K562 (cell line): ENCODE measurements at regions not wholly inside any gene's neighbourhood (a gene's known extent, or its start where the extent isn't known, plus 50 kb on each side); places are given as distances from the start of the nearest gene placed in this dataset.
A peak's percentile ranks its signal among the peaks of the same experiment; 100 is the strongest.

Experiments used
- ATAC-seq: fragments of 200-7000 bp; cut with Tn5 transposase; 3 replicates; pipeline ENCODE4 v1.9.1; 2020; ENCODE audit warnings: moderate library complexity
- BruUV-seq: library from RNA; stranded (reverse); fragments of 400-500 nt; replicated peaks from 2 replicates; lab custom pipeline; 2021; lab: Mats Ljungman, UMichigan
- CTCF ChIA-PET: fragments of 300-600 bp; formaldehyde crosslinking; extraction: SDS; loops from one replicate; lab custom pipeline; 2021; ENCODE audit warnings: low intra/inter-chr PET ratio; lab: Yijun Ruan, JAX
- POLR2A ChIA-PET: fragments of 300-600, 350-650 bp; sonication (Branson Sonifier 250); formaldehyde crosslinking; extraction: SDS; loops from one replicate; lab custom pipeline; 2021; ENCODE audit warnings: antibody characterized with exemption, inconsistent platforms; lab: Yijun Ruan, JAX
- DNase-seq, 4 experiments: peaks; one replicate each; pipeline versions ENCODE4 v3.0.0 to v3.0.0-alpha.2; 2011 to 2018; ENCODE audit warnings: low spot score in 3 of 4, mixed read lengths in 3 of 4; ENCODE audit errors: extremely low read depth in 1 of 4
- FAIRE-seq: peaks from 2 replicates; lab custom pipeline; 2011; peaks lifted over from hg19 to GRCh38; lab: Jason Lieb, UNC
- H2AFZ ChIP-seq: 2 replicates; pipeline ENCODE4 v1.6.0; 2011; ENCODE audit warnings: low read depth, low read length, control low read depth, inconsistent platforms
- H3K27ac ChIP-seq: fragments of 200-600 bp; 3 replicates; pipeline ENCODE4 v1.8.0; 2011; ENCODE audit warnings: low read depth, mild to moderate bottlenecking, control low read depth, inconsistent platforms, low read length, moderate library complexity, mixed read lengths; ENCODE audit errors: extremely low read depth
- H3K27me3 ChIP-seq, 2 experiments: fragments of 300-600 bp in 1 of 2; 2 replicates in 1 of 2; 3 replicates in 1 of 2; pipeline versions ENCODE4 v1.6.0 to v1.8.0; 2011; ENCODE audit warnings: inconsistent platforms in 2 of 2, low read length in 2 of 2, mild to moderate bottlenecking in 1 of 2, mixed read lengths in 1 of 2, moderate library complexity in 1 of 2; ENCODE audit not compliant: control insufficient read depth in 2 of 2, insufficient read depth in 2 of 2
- H3K36me3 ChIP-seq: fragments of 300-600 bp; 3 replicates; pipeline ENCODE4 v1.8.0; 2011; ENCODE audit warnings: mild to moderate bottlenecking, low read length, inconsistent platforms; ENCODE audit not compliant: control insufficient read depth, insufficient read depth
- H3K4me1 ChIP-seq, 2 experiments: fragments of 200-600 bp in 1 of 2; replicated peaks in 1 of 2; 2 replicates in 1 of 2; 3 replicates in 1 of 2; pipeline versions ENCODE4 v1.5.1 to v1.8.0; 2011; ENCODE audit warnings: inconsistent platforms in 2 of 2, low read length in 2 of 2, mild to moderate bottlenecking in 1 of 2, mixed read lengths in 1 of 2, moderate library complexity in 1 of 2; ENCODE audit not compliant: control insufficient read depth in 2 of 2, insufficient read depth in 2 of 2
- H3K4me2 ChIP-seq: 2 replicates; pipeline ENCODE4 v1.6.1; 2011; ENCODE audit warnings: low read length, control low read depth, inconsistent platforms, mixed read lengths; ENCODE audit not compliant: insufficient read depth
- H3K4me3 ChIP-seq: fragments of 200-600 bp; sonication (generic), shearing (Covaris generic); 2 replicates; pipeline ENCODE4 v1.5.1; 2016; ENCODE audit warnings: control low read depth, inconsistent platforms
- H3K79me2 ChIP-seq: fragments of 200-600 bp; 3 replicates; pipeline ENCODE4 v1.8.0; 2011; ENCODE audit warnings: low read length, inconsistent platforms; ENCODE audit not compliant: control insufficient read depth, insufficient read depth
- H3K9ac ChIP-seq, 2 experiments: 2 replicates each; pipeline versions ENCODE4 v1.6.0 to v1.6.1; 2011; ENCODE audit warnings: low read depth in 2 of 2, low read length in 2 of 2, control low read depth in 1 of 2, inconsistent platforms in 1 of 2, mild to moderate bottlenecking in 1 of 2, mixed read lengths in 1 of 2; ENCODE audit not compliant: insufficient read depth in 1 of 2
- H3K9me1 ChIP-seq: one replicate; pipeline ENCODE4 v1.6.0; 2011; ENCODE audit warnings: inconsistent platforms, mild to moderate bottlenecking, low read length, moderate library complexity; ENCODE audit not compliant: control insufficient read depth, insufficient read depth
- H3K9me3 ChIP-seq: replicated peaks from 2 replicates; pipeline ENCODE4 v1.5.1; 2011; ENCODE audit warnings: low read depth, low read length, inconsistent platforms; ENCODE audit not compliant: control insufficient read depth, insufficient read depth
- H4K20me1 ChIP-seq: replicated peaks from 2 replicates; pipeline ENCODE4 v1.6.1; 2011; ENCODE audit warnings: low read length, inconsistent platforms, mixed read lengths; ENCODE audit not compliant: control insufficient read depth, insufficient read depth
- ARID1B ChIP-seq: fragments of 450-650 bp; IDR thresholded peaks from 2 replicates; pipeline ENCODE4 v1.6.1; 2016; ENCODE audit warnings: antibody characterized with exemption, mild to moderate bottlenecking, inconsistent platforms
- ATF7 ChIP-seq: fragments of 450-650 bp; IDR thresholded peaks from 2 replicates; pipeline ENCODE4 v1.7.1; 2014; ENCODE audit warnings: mild to moderate bottlenecking, moderate library complexity
- CEBPG ChIP-seq, 3 experiments: fragments of 200-800 bp in 1 of 3; sonication (Bioruptor generic) in 1 of 3; sonication (generic) in 1 of 3; formaldehyde crosslinking in 1 of 3; IDR thresholded peaks in 2 of 3; conservative IDR thresholded peaks in 1 of 3; 2 replicates each; pipeline versions ENCODE4 v1.6.1 to v1.8.0; 2016 to 2022; ENCODE audit warnings: missing compliant biosample characterization in 2 of 3, missing genetic modification characterization in 2 of 3, mild to moderate bottlenecking in 1 of 3, missing genetic modification reagents in 1 of 3
- CREBBP ChIP-seq: IDR thresholded peaks from one replicate; pipeline ENCODE4 v1.6.1; 2012; ENCODE audit warnings: low read depth, mild to moderate bottlenecking, control low read depth, inconsistent platforms, low read length
- CREM ChIP-seq: IDR thresholded peaks from 2 replicates; pipeline ENCODE4 v1.6.1; 2014; ENCODE audit warnings: antibody characterized with exemption, low read depth
- GATA2 ChIP-seq: sonication (generic); formaldehyde crosslinking; IDR thresholded peaks from 2 replicates; pipeline ENCODE4 v1.4.0; 2020; ENCODE audit warnings: mild to moderate bottlenecking, missing genetic modification reagents
- GTF2E2 ChIP-seq: fragments of 200-800 bp; sonication (Bioruptor generic); IDR thresholded peaks from 2 replicates; pipeline ENCODE4 v1.6.1; 2016; ENCODE audit warnings: missing genetic modification characterization, missing compliant biosample characterization
- JUND ChIP-seq, 2 experiments: IDR thresholded peaks; 2 replicates in 1 of 2; 3 replicates in 1 of 2; pipeline ENCODE4 v1.6.1; 2011; ENCODE audit warnings: borderline replicate concordance in 2 of 2, low read depth in 2 of 2, low read length in 2 of 2, improper control_type of control experiment in 1 of 2, missing biosample characterization in 1 of 2, missing genetic modification characterization in 1 of 2, missing genetic modification reagents in 1 of 2
- LEF1 ChIP-seq: fragments of 450-650 bp; IDR thresholded peaks from 2 replicates; pipeline ENCODE4 v1.6.1; 2016; ENCODE audit warnings: mild to moderate bottlenecking
- MEF2D ChIP-seq: conservative IDR thresholded peaks from 2 replicates; pipeline ENCODE4 v1.6.1; 2016; ENCODE audit warnings: low read depth, missing genetic modification characterization, missing compliant biosample characterization
- MEIS2 ChIP-seq: fragments of 450-650 bp; IDR thresholded peaks from 2 replicates; pipeline ENCODE4 v1.6.1; 2014; ENCODE audit warnings: mild to moderate bottlenecking; ENCODE audit not compliant: partially characterized antibody
- MYC ChIP-seq, 2 experiments: fragments of 250-450 bp in 1 of 2; sonication (Bioruptor Pico) in 1 of 2; IDR thresholded peaks; 2 replicates each; pipeline versions ENCODE4 v1.5.1 to v1.6.1; 2012 to 2021; ENCODE audit warnings: low read depth in 2 of 2, borderline replicate concordance in 1 of 2, improper control_type of control experiment in 1 of 2, low read length in 1 of 2, mild to moderate bottlenecking in 1 of 2, moderate library complexity in 1 of 2
- PKNOX1 ChIP-seq: fragments of 450-650 bp; IDR thresholded peaks from 2 replicates; pipeline ENCODE4 v1.6.1; 2016
- THRA ChIP-seq: fragments of 450-650 bp; IDR thresholded peaks from 2 replicates; pipeline ENCODE4 v1.6.1; 2017; ENCODE audit warnings: mild to moderate bottlenecking, moderate library complexity
- ZFP1 ChIP-seq: fragments of 450-650 bp; formaldehyde crosslinking; IDR thresholded peaks from 2 replicates; pipeline ENCODE4 v1.4.0; 2020; ENCODE audit warnings: mild to moderate bottlenecking, mixed read lengths
- ZNF551 ChIP-seq: fragments of 250-450 bp; sonication (Bioruptor Pico); IDR thresholded peaks from 2 replicates; pipeline ENCODE4 v1.5.0; 2021; ENCODE audit warnings: mild to moderate bottlenecking, moderate library complexity
- whole genome bisulfite sequencing: fragments of 100-300 bp; shearing (Covaris generic); methylation state at CpG from one replicate; pipeline ENCODE4 v1.1.6; 2016; ENCODE audit warnings: low coverage, mixed read lengths; ENCODE audit not compliant: insufficient coverage; ENCODE audit errors: missing lambda C conversion rate; 5-methylcytosine and 5-hydroxymethylcytosine counted together
- in situ Hi-C: fragments of 300-500 bp; cut with MboI; formaldehyde crosslinking; loops from 4 replicates; pipeline ENCODE4 v1.15.0; 2018; ENCODE audit warnings: inconsistent platforms, mixed read lengths
- intact Hi-C: fragments of 100-400 bp; cut with micrococcal nuclease; formaldehyde crosslinking; loops from 2 replicates; pipeline ENCODE4 v1.14.2; 2022
- TF ChIP-seq, protein P1 (sequence below), 2 experiments: fragments of 450-650 bp in 1 of 2; sonication (generic) in 1 of 2; formaldehyde crosslinking in 1 of 2; IDR thresholded peaks in 1 of 2; conservative IDR thresholded peaks in 1 of 2; 2 replicates each; pipeline versions ENCODE4 v1.6.1 to v1.8.1; 2016 to 2023; ENCODE audit warnings: mild to moderate bottlenecking in 2 of 2, moderate library complexity in 2 of 2, inconsistent platforms in 1 of 2, missing genetic modification reagents in 1 of 2

DNA sequence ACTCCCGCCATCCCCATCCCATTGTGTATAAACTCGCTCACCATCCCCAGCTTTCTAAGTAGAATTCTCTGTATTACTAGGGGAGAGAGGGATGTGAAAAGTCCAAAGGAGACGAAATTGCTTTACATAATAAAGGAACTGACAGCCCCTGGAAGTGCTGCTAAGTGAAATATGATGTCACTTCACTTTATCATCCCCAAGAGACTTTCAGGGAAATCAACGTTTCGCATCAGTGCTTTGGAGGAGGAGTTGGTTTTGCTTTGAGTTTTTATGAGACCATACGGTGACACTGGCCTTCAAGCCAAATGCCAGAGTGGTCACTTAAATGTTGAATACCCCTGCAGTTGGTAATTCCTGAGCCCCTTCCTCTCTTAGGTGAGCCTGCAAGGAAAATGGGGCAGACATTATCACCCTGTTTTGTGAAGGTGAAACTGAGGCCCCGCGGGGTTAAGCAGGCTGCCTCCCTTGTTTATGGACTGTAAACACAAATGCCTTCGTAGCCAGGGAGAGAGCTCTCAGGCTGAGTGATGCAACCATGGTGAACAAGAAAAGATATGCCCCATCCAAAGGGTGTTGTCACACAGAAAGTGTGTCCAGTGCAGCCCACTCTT is 58.4 kb upstream of the KAZN start:
- 12% methylated on average over 9 of the region's 9 CpGs for WGBS

More for the DNA sequence above, 58.4 kb upstream of the KAZN start:
- no TSS peak for BruUV-seq
- ChIA-PET POLR2A (no interaction called here), CTCF (no interaction called here)
- Histone ChIP-seq H3K9ac (no peak overlapping the region), H3K79me2 (no peaks in the 10 kb centered on the region), H3K4me2 (peak overlapping the region; percentile 49), H3K36me3 (no peaks in the 10 kb centered on the region), H3K4me3 (no peak overlapping the region), H3K27ac (no peak overlapping the region; the same call in 2 of the 3 replicates), H4K20me1 (no peaks in the 10 kb centered on the region), H3K9me3 (no peaks in the 10 kb centered on the region), H2AFZ (peak overlapping the region; percentile 53), H3K9me1 (no peaks in the 10 kb centered on the region), H3K4me1 (peaks cover 0 to 15% of the 10 kb centered on the region in 2 experiments; a peak in 4 of 5 replicates), H3K27me3 (peaks cover 0 to 2% of the 10 kb centered on the region in 2 experiments; a peak in 1 of 5 replicates)
- TF ChIP-seq LEF1 (peak; percentile 28; the same call in 1 of the 2 replicates), MEIS2 (peak; percentile 35), ARID1B (0 out of 2 replicates have a peak, but pooled peaks have one; percentile 12), ZNF551 (CRISPR knock-in tag) (no peak), ZFP1 (no peak), GTF2E2 (tag) (no peak), MEF2D (no peak), JUND (IDR thresholded peaks at IDR 0.05; ENCODE audit: borderline replicate concordance, low read depth, low read length) (peak; percentile 31; the same call in 1 of the 2 replicates), JUND (tag; IDR thresholded peaks at IDR 0.05; ENCODE audit: borderline replicate concordance, low read depth, low read length) (no peak; the same call in 2 of the 3 replicates), CREM (peak; percentile 52), CEBPG (CRISPR knock-in tag; IDR thresholded peaks at IDR 0.05) (0 out of 2 replicates have a peak, but pooled peaks have one; percentile 25), CEBPG (tag; conservative IDR thresholded peaks at IDR 0.05 in 1 of 2, IDR thresholded peaks at IDR 0.05 in 1 of 2) (peak in 1 of 2 experiments; percentile 65; a peak in 2 of 4 replicates), ATF7 (peak; percentile 76), THRA (no peak), MYC (IDR thresholded peaks at IDR 0.05; ENCODE audit: low read depth, low read length) (no peak), MYC (CRISPR knock-in tag; IDR thresholded peaks at IDR 0.05; ENCODE audit: borderline replicate concordance, low read depth) (no peak), GATA2 (CRISPR knock-in tag) (no peak), PKNOX1 (peak; percentile 60; the same call in 1 of the 2 replicates), CREBBP (no peak)
- TF ChIP-seq, protein P1, sequence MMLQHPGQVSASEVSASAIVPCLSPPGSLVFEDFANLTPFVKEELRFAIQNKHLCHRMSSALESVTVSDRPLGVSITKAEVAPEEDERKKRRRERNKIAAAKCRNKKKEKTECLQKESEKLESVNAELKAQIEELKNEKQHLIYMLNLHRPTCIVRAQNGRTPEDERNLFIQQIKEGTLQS (IDR thresholded peaks at IDR 0.05) = peak; percentile 57
- TF ChIP-seq, protein P1 (CRISPR knock-in tag; conservative IDR thresholded peaks at IDR 0.05) = no peak
- in situ Hi-C loops = no loop called here
- intact Hi-C loops = loop anchor here (10.0 kb wide), 1 partner anchor 105 kb away; no protein-coding TSS in a partner anchor
- FAIRE-seq (no peak), ATAC-seq (peak; percentile 38; the same call in 2 of the 3 replicates), DNase-seq (peak in 1 of 4 experiments; percentile 12)
